ENCODE measurements at regions not wholly inside any gene's neighbourhood (a gene's known extent, or its start where the extent isn't known, plus 50 kb on each side); places are given as distances from the start of the nearest gene placed in this dataset.

DNA sequence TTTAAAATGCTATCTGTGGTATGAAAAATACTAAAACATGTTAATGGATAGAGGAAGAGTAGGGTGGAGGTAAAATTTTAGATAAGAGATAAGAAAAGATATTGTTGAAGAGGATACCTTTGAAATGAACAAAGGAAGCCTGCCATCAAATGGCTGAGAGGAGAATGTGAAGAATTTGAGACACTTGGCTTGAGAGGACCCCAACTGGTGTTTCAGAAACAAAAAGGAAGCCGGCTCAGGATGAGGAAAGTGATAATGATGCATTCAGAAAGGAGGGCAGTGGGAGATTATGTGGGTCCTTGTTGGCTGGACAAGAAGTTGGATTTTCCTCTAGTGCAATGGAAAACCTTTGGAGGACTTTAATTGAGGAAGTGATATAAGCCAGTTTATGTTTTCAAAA, 264.4 kb downstream of the DUSP6 start:
- H3K4me3 ChIP-seq (ENCODE audit: low read depth, low read length), result no peak overlapping the region
- TF ChIP-seq, protein P1, sequence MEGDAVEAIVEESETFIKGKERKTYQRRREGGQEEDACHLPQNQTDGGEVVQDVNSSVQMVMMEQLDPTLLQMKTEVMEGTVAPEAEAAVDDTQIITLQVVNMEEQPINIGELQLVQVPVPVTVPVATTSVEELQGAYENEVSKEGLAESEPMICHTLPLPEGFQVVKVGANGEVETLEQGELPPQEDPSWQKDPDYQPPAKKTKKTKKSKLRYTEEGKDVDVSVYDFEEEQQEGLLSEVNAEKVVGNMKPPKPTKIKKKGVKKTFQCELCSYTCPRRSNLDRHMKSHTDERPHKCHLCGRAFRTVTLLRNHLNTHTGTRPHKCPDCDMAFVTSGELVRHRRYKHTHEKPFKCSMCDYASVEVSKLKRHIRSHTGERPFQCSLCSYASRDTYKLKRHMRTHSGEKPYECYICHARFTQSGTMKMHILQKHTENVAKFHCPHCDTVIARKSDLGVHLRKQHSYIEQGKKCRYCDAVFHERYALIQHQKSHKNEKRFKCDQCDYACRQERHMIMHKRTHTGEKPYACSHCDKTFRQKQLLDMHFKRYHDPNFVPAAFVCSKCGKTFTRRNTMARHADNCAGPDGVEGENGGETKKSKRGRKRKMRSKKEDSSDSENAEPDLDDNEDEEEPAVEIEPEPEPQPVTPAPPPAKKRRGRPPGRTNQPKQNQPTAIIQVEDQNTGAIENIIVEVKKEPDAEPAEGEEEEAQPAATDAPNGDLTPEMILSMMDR (conservative IDR thresholded peaks at IDR 0.05; ENCODE audit: low read depth, low read length), result no peak
- DNase-seq (ENCODE audit: low read depth), result no peak

DNA sequence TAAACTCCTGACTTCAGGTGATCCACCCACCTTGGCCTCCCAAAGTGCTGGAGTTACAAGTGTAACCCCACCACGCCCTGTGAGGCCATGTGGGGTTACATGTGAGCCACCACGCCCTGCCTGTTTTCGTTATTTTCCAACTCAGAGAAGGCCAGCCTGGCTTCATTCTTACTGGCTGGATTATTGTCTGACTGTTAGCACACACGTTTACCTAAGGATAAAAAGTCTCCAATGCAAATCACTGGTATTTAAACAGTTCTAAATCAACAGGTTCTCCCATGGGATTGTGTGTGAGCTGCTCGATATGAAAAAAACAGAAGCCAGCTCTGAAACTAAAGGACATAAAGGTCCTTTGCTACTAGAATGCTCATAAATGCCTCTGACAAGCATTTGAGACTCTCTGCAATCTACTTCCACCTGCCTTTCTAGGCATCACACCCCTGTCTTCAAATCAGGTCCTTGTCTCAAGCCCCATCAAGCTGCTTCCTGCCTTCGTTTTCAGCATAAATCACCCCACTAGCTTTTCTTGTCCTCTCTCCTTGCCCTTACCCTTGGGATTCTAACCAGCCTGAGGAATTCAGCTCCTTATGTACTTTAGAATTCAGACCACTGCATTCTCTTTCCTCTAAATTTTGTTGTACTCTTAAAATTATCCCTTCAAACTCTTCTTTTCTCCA, 265.0 kb downstream of the DUSP6 start:
- TF ChIP-seq, protein P1 (conservative IDR thresholded peaks at IDR 0.05; ENCODE audit: low read depth, low read length), result no peak
- no peak overlapping the region for H3K4me3 ChIP-seq (ENCODE audit: low read depth, low read length)
- DNase-seq (ENCODE audit: low read depth), result no peak

DNA sequence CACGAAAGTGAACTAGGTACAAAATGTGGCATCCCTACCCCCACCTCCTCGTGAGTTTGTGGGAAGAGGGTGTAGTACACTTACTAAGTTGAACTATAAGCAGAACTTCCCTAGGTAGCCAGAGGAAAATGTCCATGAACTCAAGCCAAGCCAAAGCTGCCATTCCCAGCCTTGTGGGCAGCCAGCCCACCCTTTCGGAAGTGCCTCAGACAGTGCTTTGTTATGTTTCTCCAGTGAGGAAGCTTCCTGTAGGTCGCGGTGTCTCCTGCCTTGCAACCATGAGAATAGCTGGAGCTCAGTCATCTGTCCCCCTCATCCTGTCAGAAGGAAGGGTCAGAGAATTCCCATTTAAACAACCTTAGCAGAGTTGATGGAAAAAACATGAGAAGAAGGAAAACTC, 266.9 kb downstream of the DUSP6 start:
- no peak for DNase-seq (ENCODE audit: low read depth)
- TF ChIP-seq, protein P1 (conservative IDR thresholded peaks at IDR 0.05; ENCODE audit: low read depth, low read length), result no peak
- no peak overlapping the region for H3K4me3 ChIP-seq (ENCODE audit: low read depth, low read length)

DNA sequence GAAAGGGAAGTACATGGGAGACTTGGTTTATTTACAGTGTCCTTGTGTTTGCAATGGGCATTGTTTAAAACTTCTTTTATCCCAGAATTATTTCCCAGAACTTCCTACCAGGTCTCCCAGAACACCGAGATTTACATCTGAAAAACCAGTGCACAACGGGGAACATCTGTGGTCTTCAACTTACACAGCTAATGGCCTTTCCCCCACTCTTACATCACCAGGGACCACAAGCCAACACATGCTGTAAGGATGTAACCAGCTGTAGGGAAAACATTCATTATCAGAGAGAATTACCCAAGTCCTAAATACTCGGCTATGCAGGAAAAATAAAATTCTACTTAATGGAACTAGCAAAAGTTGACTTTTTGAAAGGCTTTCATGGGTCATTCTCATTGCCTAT, 267.6 kb downstream of the DUSP6 start:
- TF ChIP-seq, protein P1 (conservative IDR thresholded peaks at IDR 0.05; ENCODE audit: low read depth, low read length), result no peak
- DNase-seq (ENCODE audit: low read depth), result peak; percentile 82
- no peak overlapping the region for H3K4me3 ChIP-seq (ENCODE audit: low read depth, low read length)

DNA sequence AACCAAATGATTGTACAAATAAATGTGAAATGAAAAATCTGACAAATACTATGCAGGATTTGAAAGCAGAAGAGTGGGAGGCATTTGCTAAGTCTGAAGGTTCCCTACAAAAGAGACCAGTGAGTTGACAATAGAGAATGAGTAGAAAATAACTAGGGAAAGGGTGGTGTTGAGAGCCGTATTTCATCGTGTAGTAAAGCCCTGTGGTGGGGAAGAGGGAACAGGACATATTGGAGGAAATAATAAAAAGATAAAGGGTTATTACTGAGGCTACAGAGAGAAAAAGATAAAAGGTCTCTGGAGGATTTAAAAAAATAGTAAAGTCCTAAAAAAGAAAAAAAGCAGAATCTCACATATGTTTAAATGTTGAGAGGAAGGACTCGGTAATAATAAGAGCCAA, 268.8 kb downstream of the DUSP6 start:
- TF ChIP-seq, protein P1 (conservative IDR thresholded peaks at IDR 0.05; ENCODE audit: low read depth, low read length), result no peak
- no peak overlapping the region for H3K4me3 ChIP-seq (ENCODE audit: low read depth, low read length)
- DNase-seq (ENCODE audit: low read depth), result no peak

DNA sequence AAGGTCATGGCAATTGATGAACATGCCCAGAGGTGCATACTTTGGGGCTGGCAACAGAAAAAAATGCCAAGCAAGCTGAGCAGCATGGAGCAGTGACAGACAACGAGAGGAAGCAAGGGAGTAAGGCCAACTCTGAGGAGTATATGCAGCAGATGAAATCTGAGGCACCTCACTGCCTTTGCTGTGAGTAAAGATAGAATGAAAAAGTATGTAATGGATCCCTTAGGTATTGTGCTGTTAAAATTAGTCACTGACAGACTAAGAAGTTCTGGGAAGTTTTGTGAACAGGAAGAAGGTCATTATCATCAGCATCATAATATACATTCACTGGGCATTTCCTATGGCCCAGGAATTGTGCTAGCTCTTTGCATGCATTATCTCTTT, 269.9 kb downstream of the DUSP6 start:
- no peak overlapping the region for H3K4me3 ChIP-seq (ENCODE audit: low read depth, low read length)
- no peak for DNase-seq (ENCODE audit: low read depth)
- TF ChIP-seq, protein P1 (conservative IDR thresholded peaks at IDR 0.05; ENCODE audit: low read depth, low read length), result no peak

DNA sequence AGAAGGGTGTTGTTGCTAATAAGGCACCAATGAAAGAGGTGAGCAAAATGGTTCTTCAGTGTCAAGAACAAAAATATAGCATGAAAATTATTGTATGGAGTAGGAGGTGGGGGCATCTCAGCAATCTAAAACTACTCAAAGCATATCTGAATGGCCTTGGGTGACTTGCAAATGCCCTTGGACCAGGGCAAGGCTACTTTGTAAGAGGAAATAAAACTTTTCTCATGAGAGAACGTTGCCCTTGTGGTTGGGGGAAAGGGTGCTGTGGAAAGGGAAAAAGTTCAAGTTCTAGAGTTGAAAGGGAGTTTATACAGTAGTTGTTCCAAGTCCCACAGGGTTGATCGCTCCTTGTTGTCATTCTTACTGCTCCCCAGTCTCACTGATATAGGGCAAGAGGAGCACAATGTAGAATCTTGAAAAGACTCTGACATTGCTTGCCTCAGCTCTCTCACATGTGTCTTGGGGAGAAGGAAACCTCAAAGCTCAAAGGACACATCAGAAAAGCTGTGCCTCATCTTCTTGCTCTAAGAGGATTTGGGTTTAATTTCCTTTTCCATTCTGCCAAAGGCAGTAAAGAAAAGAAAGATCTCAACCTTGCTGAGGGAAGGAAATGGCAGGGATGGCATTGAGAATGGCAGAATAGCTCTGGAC, 270.5 kb downstream of the DUSP6 start:
- no peak for DNase-seq (ENCODE audit: low read depth)
- TF ChIP-seq, protein P1 (conservative IDR thresholded peaks at IDR 0.05; ENCODE audit: low read depth, low read length), result no peak
- no peak overlapping the region for H3K4me3 ChIP-seq (ENCODE audit: low read depth, low read length)
